Psoas muscle (tissue), 7 donors: ENCODE measurements at regions not wholly inside any gene's neighbourhood (a gene's known extent, or its start where the extent isn't known, plus 50 kb on each side); places are given as distances from the start of the nearest gene placed in this dataset.

Experiments
- ATAC-seq, 4 donors: fragments of 200-7000 bp; cut with Tn5 transposase; one replicate each; pipeline ENCODE4 v1.9.1; 2020; ENCODE audit warnings: moderate library complexity in 3 of 4, mild to moderate bottlenecking in 2 of 4
- DNase-seq, 2 donors: peaks; one replicate each; pipeline ENCODE4 v3.0.0-alpha.2; 2020
- H3K27ac ChIP-seq: fragments of 200-600 bp; one replicate; pipeline ENCODE4 v1.8.0; 2022
- H3K27me3 ChIP-seq, 3 donors: fragments of 200-600 bp in 1 of 3; one replicate each; pipeline versions ENCODE4 v1.6.1 to v1.8.0; 2013 to 2022; ENCODE audit warnings: low read length in 2 of 3, mild to moderate bottlenecking in 2 of 3, moderate library complexity in 1 of 3; ENCODE audit not compliant: insufficient read depth in 3 of 3
- H3K36me3 ChIP-seq, 2 donors: fragments of 200-600 bp in 1 of 2; one replicate each; pipeline versions ENCODE4 v1.6.1 to v1.8.0; 2013 to 2022; ENCODE audit warnings: low read depth in 1 of 2, mild to moderate bottlenecking in 1 of 2, moderate library complexity in 1 of 2; ENCODE audit not compliant: insufficient read depth in 1 of 2
- H3K4me1 ChIP-seq: fragments of 200-600 bp; one replicate; pipeline ENCODE4 v1.8.0; 2022
- H3K4me3 ChIP-seq: fragments of 200-600 bp; one replicate; pipeline ENCODE4 v1.8.0; 2022; ENCODE audit warnings: mild to moderate bottlenecking
- H3K9me3 ChIP-seq: fragments of 200-600 bp; one replicate; pipeline ENCODE4 v1.8.0; 2022
- WGBS, 3 donors: extraction: QIAGEN DNeasy Blood & Tissue Kit; methylation state at CpG; one replicate each; pipeline versions ENCODE4 v1.1.6 to v1.1.7; 2013; 5-methylcytosine and 5-hydroxymethylcytosine counted together
- intact Hi-C, 2 donors: fragments of 100-400 bp; cut with DNase I; formaldehyde crosslinking; loops; one replicate each; pipeline versions ENCODE4 v1.11.0 to v1.14.2; 2022
- TF ChIP-seq, protein P1 (sequence below): fragments of 200-600 bp; IDR thresholded peaks from one replicate; pipeline ENCODE4 v1.8.0; 2022; ENCODE audit warnings: antibody characterized with exemption
- donor health status: healthy with polysubstance abuse.
- donor health status: DM: no; HTN: no; CAD: no; lungs with moderate emphysema.
- donor health status: Bipolar disorder and iron deficiency.
- donor health status: healthy.
- donor health status: DM: yes; HTN: yes; CAD: no.
- donor health status: DM: no; HTN: no; CAD: no.
- donor health status: DM: yes; HTN: yes; CAD: no.

DNA sequence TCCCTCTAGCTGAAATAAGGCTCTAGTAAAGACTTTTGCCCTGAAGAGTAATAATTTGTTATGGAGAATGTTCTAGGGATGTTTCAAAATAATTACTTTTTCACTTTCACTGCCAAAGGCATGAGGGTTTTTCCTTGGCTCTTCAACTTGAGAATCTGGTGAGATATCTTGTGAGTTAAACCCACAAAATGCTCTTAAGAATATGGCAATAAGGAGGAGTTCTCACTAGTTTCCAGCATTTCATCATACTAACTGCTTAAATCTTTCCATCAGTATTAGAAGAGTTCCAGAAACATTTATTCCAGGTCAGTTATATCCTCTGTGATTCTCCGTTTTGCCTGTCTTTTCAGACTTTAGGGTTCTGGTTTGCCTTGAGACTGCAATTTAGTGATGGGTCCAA is 785.6 kb upstream of the GJE1 start:
- ATAC-seq: no peak
- TF ChIP-seq, protein P1, sequence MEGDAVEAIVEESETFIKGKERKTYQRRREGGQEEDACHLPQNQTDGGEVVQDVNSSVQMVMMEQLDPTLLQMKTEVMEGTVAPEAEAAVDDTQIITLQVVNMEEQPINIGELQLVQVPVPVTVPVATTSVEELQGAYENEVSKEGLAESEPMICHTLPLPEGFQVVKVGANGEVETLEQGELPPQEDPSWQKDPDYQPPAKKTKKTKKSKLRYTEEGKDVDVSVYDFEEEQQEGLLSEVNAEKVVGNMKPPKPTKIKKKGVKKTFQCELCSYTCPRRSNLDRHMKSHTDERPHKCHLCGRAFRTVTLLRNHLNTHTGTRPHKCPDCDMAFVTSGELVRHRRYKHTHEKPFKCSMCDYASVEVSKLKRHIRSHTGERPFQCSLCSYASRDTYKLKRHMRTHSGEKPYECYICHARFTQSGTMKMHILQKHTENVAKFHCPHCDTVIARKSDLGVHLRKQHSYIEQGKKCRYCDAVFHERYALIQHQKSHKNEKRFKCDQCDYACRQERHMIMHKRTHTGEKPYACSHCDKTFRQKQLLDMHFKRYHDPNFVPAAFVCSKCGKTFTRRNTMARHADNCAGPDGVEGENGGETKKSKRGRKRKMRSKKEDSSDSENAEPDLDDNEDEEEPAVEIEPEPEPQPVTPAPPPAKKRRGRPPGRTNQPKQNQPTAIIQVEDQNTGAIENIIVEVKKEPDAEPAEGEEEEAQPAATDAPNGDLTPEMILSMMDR: no peak
- DNase-seq: no peak
- intact Hi-C loops: no loop called here
- Histone ChIP-seq H3K4me3 (no peak overlapping the region), H3K9me3 (no peaks in the 10 kb centered on the region), H3K36me3 (no peaks in the 10 kb centered on the region), H3K27ac (no peak overlapping the region), H3K4me1 (no peaks in the 10 kb centered on the region), H3K27me3 (no peaks in the 10 kb centered on the region)
- 85 to 90% (median 89%) methylated on average over 1 of the region's 1 CpG for WGBS, 3 donors

DNA sequence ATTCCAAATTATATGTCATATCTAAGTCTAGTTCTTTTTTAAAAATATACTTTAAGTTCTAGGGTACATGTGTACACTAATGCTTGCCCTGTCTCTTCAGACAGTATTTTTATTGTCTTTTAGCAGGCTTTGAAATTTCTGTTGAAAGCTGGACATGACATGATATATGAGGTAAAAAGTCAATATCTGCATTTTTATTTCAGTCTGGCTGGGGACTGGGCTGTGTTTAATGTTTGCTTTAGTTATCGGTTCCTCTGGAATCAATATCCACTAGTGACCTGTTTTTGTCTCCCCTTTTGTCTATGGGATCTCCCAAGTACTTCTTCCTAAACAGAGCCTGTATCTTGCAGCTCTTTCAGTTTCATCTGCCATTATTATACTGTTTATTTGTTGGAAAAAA is 786.2 kb upstream of the GJE1 start:
- Histone ChIP-seq H3K4me1 (no peaks in the 10 kb centered on the region), H3K27ac (no peak overlapping the region), H3K4me3 (no peak overlapping the region), H3K9me3 (no peaks in the 10 kb centered on the region), H3K36me3 (no peaks in the 10 kb centered on the region), H3K27me3 (no peaks in the 10 kb centered on the region)
- 76 to 86% (median 79%) methylated on average over 1 of the region's 1 CpG for WGBS, 3 donors
- intact Hi-C loops: no loop called here
- TF ChIP-seq, protein P1: no peak
- ATAC-seq: no peak
- no peak for DNase-seq

DNA sequence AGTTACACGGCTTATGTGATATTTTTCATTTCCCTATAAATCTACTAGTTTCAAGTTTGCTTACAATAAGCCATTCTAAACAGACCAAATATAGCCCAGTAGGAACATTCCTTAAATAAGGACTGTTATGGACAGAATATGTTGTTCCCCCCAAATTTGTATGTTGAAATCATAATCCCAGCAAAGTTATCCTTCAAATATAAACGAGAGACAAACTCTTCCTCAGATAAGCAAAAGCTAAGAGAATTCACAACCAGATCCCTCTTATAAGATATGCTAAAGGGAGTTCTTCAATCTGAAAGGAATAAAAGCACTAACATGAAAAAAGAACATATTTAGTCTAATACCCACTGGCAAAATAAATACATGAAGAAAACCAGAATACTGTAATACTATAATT is 795.5 kb upstream of the GJE1 start:
- intact Hi-C loops: no loop called here
- TF ChIP-seq, protein P1: no peak
- no peak for ATAC-seq

DNA sequence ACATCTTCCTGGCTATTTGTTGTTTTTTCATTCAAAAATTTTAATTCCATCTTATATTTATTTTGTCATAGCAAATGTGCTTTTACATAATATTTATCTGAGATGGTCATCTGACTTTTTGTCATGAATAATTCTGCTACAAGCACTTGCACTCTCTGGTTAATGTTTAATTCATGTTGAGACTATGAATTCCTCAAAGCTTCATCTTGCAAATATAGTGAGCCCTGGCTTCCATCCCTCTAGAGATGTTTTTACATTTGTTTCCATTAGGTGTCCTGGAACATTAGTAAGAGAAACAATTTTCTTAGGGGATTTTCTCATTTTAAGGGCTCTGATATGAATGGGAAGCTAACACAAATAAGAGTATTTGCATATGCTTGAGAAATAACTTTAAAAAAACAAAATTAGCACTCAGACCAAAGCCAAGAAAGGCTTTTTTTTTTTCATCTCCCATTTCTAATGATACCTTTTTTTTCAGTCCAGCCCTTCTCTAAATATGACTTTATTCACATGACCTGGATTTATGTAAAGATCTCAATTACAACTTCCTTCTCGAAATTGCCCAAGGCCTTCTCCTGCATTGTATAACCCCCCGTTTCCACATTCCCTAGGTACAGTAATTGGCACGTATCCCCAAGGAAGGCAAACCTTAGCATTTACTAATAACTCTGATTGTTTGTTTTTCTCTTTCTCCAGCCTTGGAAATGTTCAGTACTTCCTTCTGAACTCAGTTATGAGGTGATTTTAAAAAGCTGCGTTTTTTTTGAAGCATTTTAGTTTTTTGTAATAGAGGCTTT is 797.0 kb upstream of the GJE1 start:
- intact Hi-C loops: no loop called here
- H3K4me1 ChIP-seq: no peaks in the 10 kb centered on the region
- H3K27ac ChIP-seq: no peak overlapping the region
- H3K9me3 ChIP-seq: no peaks in the 10 kb centered on the region
- H3K27me3 ChIP-seq: no peaks in the 10 kb centered on the region
- ATAC-seq (no peak), DNase-seq (no peak)
- no peaks in the 10 kb centered on the region for H3K36me3 ChIP-seq
- TF ChIP-seq, protein P1: no peak
- 74 to 76% (median 76%) methylated on average over 4 of the region's 4 CpGs for WGBS, 3 donors
- no peak overlapping the region for H3K4me3 ChIP-seq

More for the DNA sequence above, 795.5 kb upstream of the GJE1 start:
- H3K4me1 ChIP-seq: no peaks in the 10 kb centered on the region
- H3K36me3 ChIP-seq: no peaks in the 10 kb centered on the region
- H3K27ac ChIP-seq: no peak overlapping the region
- no peaks in the 10 kb centered on the region for H3K27me3 ChIP-seq
- WGBS, 3 donors: 86 to 91% (median 90%) methylated on average over 2 of the region's 2 CpGs
- no peak overlapping the region for H3K4me3 ChIP-seq
- H3K9me3 ChIP-seq: no peaks in the 10 kb centered on the region
- no peak for DNase-seq

DNA sequence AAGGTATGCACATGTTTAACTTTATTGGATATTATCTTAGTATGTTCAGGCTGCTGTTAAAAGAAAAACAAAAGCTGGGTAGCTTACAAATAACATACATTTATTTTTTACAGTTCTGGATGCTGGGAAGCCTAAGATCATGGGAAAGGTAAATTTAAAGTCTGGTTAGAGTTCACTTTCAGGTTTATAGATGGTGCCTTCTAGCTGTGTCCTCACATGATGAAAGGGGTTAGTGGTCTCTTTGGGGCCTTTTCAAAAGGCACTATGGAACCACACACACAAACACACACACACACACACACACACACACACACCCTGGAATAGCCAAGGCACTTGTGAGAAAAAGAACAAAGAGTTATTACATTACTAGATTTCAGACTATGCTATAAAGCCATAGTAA is 805.8 kb upstream of the GJE1 start:
- Histone ChIP-seq H3K27ac (no peak overlapping the region), H3K27me3 (no peaks in the 10 kb centered on the region), H3K4me3 (peak overlapping the region; percentile 28), H3K36me3 (no peaks in the 10 kb centered on the region), H3K9me3 (no peaks in the 10 kb centered on the region), H3K4me1 (no peaks in the 10 kb centered on the region)
- ATAC-seq (no peak), DNase-seq (no peak)
- intact Hi-C loops: no loop called here
- TF ChIP-seq, protein P1: no peak
